HEK293T (cell line): ENCODE measurements at regions not wholly inside any gene's neighbourhood (a gene's known extent, or its start where the extent isn't known, plus 50 kb on each side); places are given as distances from the start of the nearest gene placed in this dataset.

Source experiments
- CTCF ChIA-PET: fragments of 350-600 bp; formaldehyde crosslinking; extraction: SDS; loops from one replicate; lab custom pipeline; 2021; ENCODE audit warnings: antibody characterized with exemption, inconsistent platforms; lab: Yijun Ruan, JAX
- POLR2A ChIA-PET: fragments of 350-600 bp; formaldehyde crosslinking; extraction: SDS; loops from one replicate; lab custom pipeline; 2020; ENCODE audit warnings: antibody characterized with exemption, inconsistent platforms; lab: Yijun Ruan, JAX
- DNase-seq: peaks from one replicate; pipeline ENCODE4 v3.0.0; 2012; ENCODE audit warnings: mixed read lengths; ENCODE audit errors: extremely low spot score
- ARNT ChIP-seq: fragments of 450-650 bp; IDR thresholded peaks from 2 replicates; pipeline ENCODE4 v1.6.1; 2017; ENCODE audit warnings: mild to moderate bottlenecking
- BHLHE40 ChIP-seq: fragments of 450-650 bp; IDR thresholded peaks from 2 replicates; pipeline ENCODE4 v1.6.1; 2016; ENCODE audit warnings: mild to moderate bottlenecking, moderate library complexity, borderline replicate concordance
- CTBP1 ChIP-seq: fragments of 450-650 bp; IDR thresholded peaks from 2 replicates; pipeline ENCODE4 v1.6.1; 2016; ENCODE audit warnings: borderline replicate concordance
- ELF4 ChIP-seq: fragments of 450-650 bp; IDR thresholded peaks from 2 replicates; pipeline ENCODE4 v1.6.1; 2017; ENCODE audit warnings: antibody characterized with exemption
- FOXA1 ChIP-seq: fragments of 450-650 bp; IDR thresholded peaks from 2 replicates; pipeline ENCODE4 v1.6.1; 2016; ENCODE audit warnings: mild to moderate bottlenecking
- FOXK2 ChIP-seq: fragments of 450-650 bp; IDR thresholded peaks from 2 replicates; pipeline ENCODE4 v1.6.1; 2016; ENCODE audit warnings: mild to moderate bottlenecking
- FOXM1 ChIP-seq: fragments of 450-650 bp; IDR thresholded peaks from 2 replicates; pipeline ENCODE4 v1.6.1; 2017; ENCODE audit warnings: mild to moderate bottlenecking, borderline replicate concordance
- HDGF ChIP-seq: fragments of 450-650 bp; IDR thresholded peaks from 2 replicates; pipeline ENCODE4 v1.6.1; 2017; ENCODE audit warnings: antibody characterized with exemption, borderline replicate concordance
- L3MBTL2 ChIP-seq: fragments of 450-650 bp; conservative IDR thresholded peaks from 2 replicates; pipeline ENCODE4 v1.6.1; 2016; ENCODE audit warnings: mild to moderate bottlenecking
- LEF1 ChIP-seq: fragments of 450-650 bp; IDR thresholded peaks from 2 replicates; pipeline ENCODE4 v1.6.1; 2017; ENCODE audit warnings: mild to moderate bottlenecking, borderline replicate concordance
- NFRKB ChIP-seq: fragments of 450-650 bp; IDR thresholded peaks from 2 replicates; pipeline ENCODE4 v1.6.1; 2016; ENCODE audit warnings: mild to moderate bottlenecking, moderate library complexity
- PKNOX1 ChIP-seq: fragments of 450-650 bp; IDR thresholded peaks from 2 replicates; pipeline ENCODE4 v1.6.1; 2016
- SP1 ChIP-seq: fragments of 450-650 bp; IDR thresholded peaks from 2 replicates; pipeline ENCODE4 v1.6.1; 2017
- SUZ12 ChIP-seq: fragments of 450-650 bp; IDR thresholded peaks from 2 replicates; pipeline ENCODE4 v1.6.1; 2016; ENCODE audit warnings: mild to moderate bottlenecking
- TARDBP ChIP-seq: fragments of 450-650 bp; IDR thresholded peaks from 2 replicates; pipeline ENCODE4 v1.6.1; 2016
- ZNF384 ChIP-seq: fragments of 450-650 bp; IDR thresholded peaks from 2 replicates; pipeline ENCODE4 v1.6.1; 2016

- TF ChIP-seq LEF1: no peak
- TF ChIP-seq TARDBP: no peak
- TF ChIP-seq SP1: no peak
- no peak for TF ChIP-seq L3MBTL2
- no peak for TF ChIP-seq BHLHE40
- no peak for TF ChIP-seq CTBP1
- no peak for TF ChIP-seq ELF4
- no peak for TF ChIP-seq SUZ12
- TF ChIP-seq FOXM1: no peak
- POLR2A ChIA-PET: no interaction called here
- DNase-seq: no peak
- CTCF ChIA-PET: no interaction called here
These were observed 207.3 kb upstream of the HS3ST1 start for GRCh38 chr4:11636031-11636430.

GRCh38 chr4:11635342-11635741 is 206.6 kb upstream of the HS3ST1 start:
- no peak for TF ChIP-seq L3MBTL2
- no peak for TF ChIP-seq BHLHE40
- no peak for TF ChIP-seq ARNT
- no peak for TF ChIP-seq ZNF384
- no peak for DNase-seq
- ChIA-PET POLR2A (no interaction called here), CTCF (no interaction called here)

- DNase-seq: no peak
- CTCF ChIA-PET: interaction anchor here (0.5 kb wide), 1 partner anchor 1083 kb away, joined by 3 read pairs; no protein-coding TSS in a partner anchor
- TF ChIP-seq SP1 (no peak), BHLHE40 (no peak), ZNF384 (no peak), FOXM1 (no peak)
- POLR2A ChIA-PET: no interaction called here
These were observed 205.6 kb upstream of the HS3ST1 start for GRCh38 chr4:11634283-11634682.

GRCh38 chr4:11633430-11633829 is 204.7 kb upstream of the HS3ST1 start:
- DNase-seq: no peak
- ChIA-PET CTCF (no interaction called here), POLR2A (no interaction called here)
- TF ChIP-seq HDGF (no peak), BHLHE40 (no peak), L3MBTL2 (no peak), TARDBP (no peak), ZNF384 (no peak), SUZ12 (no peak), NFRKB (no peak), ARNT (no peak), FOXM1 (no peak), PKNOX1 (no peak), CTBP1 (no peak), SP1 (no peak), LEF1 (no peak), ELF4 (no peak), FOXK2 (no peak), FOXA1 (no peak)

GRCh38 chr4:11632483-11632882 is 203.8 kb upstream of the HS3ST1 start:
- TF ChIP-seq FOXK2: no peak
- DNase-seq: no peak
- ChIA-PET CTCF (no interaction called here), POLR2A (no interaction called here)

GRCh38 chr4:11632025-11632424 is 203.3 kb upstream of the HS3ST1 start:
- no peak for DNase-seq
- CTCF ChIA-PET: no interaction called here
- POLR2A ChIA-PET: no interaction called here
- TF ChIP-seq LEF1: no peak
- no peak for TF ChIP-seq CTBP1
- TF ChIP-seq FOXA1: no peak
- TF ChIP-seq TARDBP: no peak
- no peak for TF ChIP-seq ARNT
- no peak for TF ChIP-seq ZNF384

GRCh38 chr4:11631416-11631815 is 202.7 kb upstream of the HS3ST1 start:
- POLR2A ChIA-PET: no interaction called here
- DNase-seq: no peak
- CTCF ChIA-PET: no interaction called here
- TF ChIP-seq TARDBP: no peak

- no peak for TF ChIP-seq HDGF
- TF ChIP-seq FOXA1: no peak
- no peak for TF ChIP-seq NFRKB
- TF ChIP-seq ELF4: no peak
- POLR2A ChIA-PET: no interaction called here
- CTCF ChIA-PET: no interaction called here
- DNase-seq: no peak
These were observed 199.5 kb upstream of the HS3ST1 start for GRCh38 chr4:11628093-11628725.

- ChIA-PET CTCF (no interaction called here), POLR2A (no interaction called here)
- DNase-seq: no peak
- no peak for TF ChIP-seq CTBP1
- no peak for TF ChIP-seq BHLHE40
- no peak for TF ChIP-seq NFRKB
- no peak for TF ChIP-seq LEF1
- no peak for TF ChIP-seq ZNF384
- no peak for TF ChIP-seq PKNOX1
- no peak for TF ChIP-seq SUZ12
- no peak for TF ChIP-seq SP1
- no peak for TF ChIP-seq TARDBP
- TF ChIP-seq ARNT: no peak
- TF ChIP-seq L3MBTL2: no peak
- TF ChIP-seq FOXK2: no peak
- no peak for TF ChIP-seq ELF4
- no peak for TF ChIP-seq FOXA1
- TF ChIP-seq FOXM1: no peak
- no peak for TF ChIP-seq HDGF
These were observed 197.4 kb upstream of the HS3ST1 start for GRCh38 chr4:11626066-11626465.
